Psoas muscle (tissue), 7 donors: ENCODE measurements at regions not wholly inside any gene's neighbourhood (a gene's known extent, or its start where the extent isn't known, plus 50 kb on each side); places are given as distances from the start of the nearest gene placed in this dataset.

Experiments
- ATAC-seq, 4 donors: fragments of 200-7000 bp; cut with Tn5 transposase; one replicate each; pipeline ENCODE4 v1.9.1; 2020; ENCODE audit warnings: moderate library complexity in 3 of 4, mild to moderate bottlenecking in 2 of 4
- DNase-seq, 2 donors: peaks; one replicate each; pipeline ENCODE4 v3.0.0-alpha.2; 2020
- H3K27ac ChIP-seq: fragments of 200-600 bp; one replicate; pipeline ENCODE4 v1.8.0; 2022
- H3K27me3 ChIP-seq, 3 donors: fragments of 200-600 bp in 1 of 3; one replicate each; pipeline versions ENCODE4 v1.6.1 to v1.8.0; 2013 to 2022; ENCODE audit warnings: low read length in 2 of 3, mild to moderate bottlenecking in 2 of 3, moderate library complexity in 1 of 3; ENCODE audit not compliant: insufficient read depth in 3 of 3
- H3K36me3 ChIP-seq, 2 donors: fragments of 200-600 bp in 1 of 2; one replicate each; pipeline versions ENCODE4 v1.6.1 to v1.8.0; 2013 to 2022; ENCODE audit warnings: low read depth in 1 of 2, mild to moderate bottlenecking in 1 of 2, moderate library complexity in 1 of 2; ENCODE audit not compliant: insufficient read depth in 1 of 2
- H3K4me1 ChIP-seq: fragments of 200-600 bp; one replicate; pipeline ENCODE4 v1.8.0; 2022
- H3K4me3 ChIP-seq: fragments of 200-600 bp; one replicate; pipeline ENCODE4 v1.8.0; 2022; ENCODE audit warnings: mild to moderate bottlenecking
- H3K9me3 ChIP-seq: fragments of 200-600 bp; one replicate; pipeline ENCODE4 v1.8.0; 2022
- CTCF ChIP-seq: fragments of 200-600 bp; IDR thresholded peaks from one replicate; pipeline ENCODE4 v1.8.0; 2022; ENCODE audit warnings: antibody characterized with exemption
- WGBS, 3 donors: extraction: QIAGEN DNeasy Blood & Tissue Kit; methylation state at CpG; one replicate each; pipeline versions ENCODE4 v1.1.6 to v1.1.7; 2013; 5-methylcytosine and 5-hydroxymethylcytosine counted together
- intact Hi-C, 2 donors: fragments of 100-400 bp; cut with DNase I; formaldehyde crosslinking; loops; one replicate each; pipeline versions ENCODE4 v1.11.0 to v1.14.2; 2022
- donor health status: healthy with polysubstance abuse.
- donor health status: DM: no; HTN: no; CAD: no; lungs with moderate emphysema.
- donor health status: Bipolar disorder and iron deficiency.
- donor health status: healthy.
- donor health status: DM: yes; HTN: yes; CAD: no.
- donor health status: DM: no; HTN: no; CAD: no.
- donor health status: DM: yes; HTN: yes; CAD: no.

- intact Hi-C loops: no loop called here
- ATAC-seq (no peak), DNase-seq (no peak)
- Histone ChIP-seq H3K4me3 (no peak overlapping the region), H3K9me3 (no peaks in the 10 kb centered on the region), H3K36me3 (no peaks in the 10 kb centered on the region), H3K27me3 (no peaks in the 10 kb centered on the region), H3K27ac (no peak overlapping the region), H3K4me1 (peaks cover 3% of the 10 kb centered on the region)
- WGBS, 3 donors: 32 to 51% (median 45%) methylated on average over 2 of the region's 2 CpGs
- TF ChIP-seq CTCF: no peak
Measured at GRCh38 chr7:113392841-113393540, 274.6 kb upstream of the SMIM30 start.

GRCh38 chr7:113392421-113392820, 274.1 kb upstream of the SMIM30 start:
- no peak for DNase-seq
- no peak overlapping the region for H3K27ac ChIP-seq

GRCh38 chr7:113389112-113389646, 270.8 kb upstream of the SMIM30 start:
- WGBS, 3 donors: 51 to 80% (median 61%) methylated on average over 2 of the region's 2 CpGs
- no peak for ATAC-seq
- Histone ChIP-seq H3K27ac (no peak overlapping the region), H3K4me1 (peaks cover 3% of the 10 kb centered on the region), H3K27me3 (no peaks in the 10 kb centered on the region), H3K36me3 (no peaks in the 10 kb centered on the region), H3K9me3 (no peaks in the 10 kb centered on the region), H3K4me3 (no peak overlapping the region)
- no peak for TF ChIP-seq CTCF
- no peak for DNase-seq
- intact Hi-C loops: no loop called here

More at GRCh38 chr7:113392421-113392820, 274.1 kb upstream of the SMIM30 start:
- intact Hi-C loops: no loop called here
- no peak for TF ChIP-seq CTCF
- H3K27me3 ChIP-seq: no peaks in the 10 kb centered on the region
- no peak overlapping the region for H3K4me3 ChIP-seq
- H3K4me1 ChIP-seq: peaks cover 3% of the 10 kb centered on the region
- no peaks in the 10 kb centered on the region for H3K36me3 ChIP-seq
- no peak for ATAC-seq
- no peaks in the 10 kb centered on the region for H3K9me3 ChIP-seq
- WGBS, 3 donors: 32 to 67% (median 44%) methylated on average over 6 of the region's 6 CpGs

- H3K36me3 ChIP-seq: no peaks in the 10 kb centered on the region
- no peak for ATAC-seq
- no peak for TF ChIP-seq CTCF
- no peaks in the 10 kb centered on the region for H3K27me3 ChIP-seq
- WGBS, 3 donors: 76 to 82% (median 82%) methylated on average over 3 of the region's 3 CpGs
- DNase-seq: no peak
- no peak overlapping the region for H3K27ac ChIP-seq
- no peaks in the 10 kb centered on the region for H3K9me3 ChIP-seq
- intact Hi-C loops: no loop called here
- no peaks in the 10 kb centered on the region for H3K4me1 ChIP-seq
- no peak overlapping the region for H3K4me3 ChIP-seq
Measured at GRCh38 chr7:113383638-113384037, 265.3 kb upstream of the SMIM30 start.

GRCh38 chr7:113379746-113380145, 261.4 kb upstream of the SMIM30 start:
- TF ChIP-seq CTCF: no peak
- H3K36me3 ChIP-seq: no peaks in the 10 kb centered on the region
- H3K4me3 ChIP-seq: no peak overlapping the region
- no peak for DNase-seq
- no peak overlapping the region for H3K27ac ChIP-seq
- WGBS, 3 donors: 74 to 79% (median 74%) methylated on average over 3 of the region's 3 CpGs
- no peaks in the 10 kb centered on the region for H3K4me1 ChIP-seq
- no peaks in the 10 kb centered on the region for H3K9me3 ChIP-seq
- ATAC-seq: no peak
- intact Hi-C loops: no loop called here
- H3K27me3 ChIP-seq: no peaks in the 10 kb centered on the region
